IPS-18a (cell line): ENCODE measurements at regions not wholly inside any gene's neighbourhood (a gene's known extent, or its start where the extent isn't known, plus 50 kb on each side); places are given as distances from the start of the nearest gene placed in this dataset.

Experiments used
- H3K27ac ChIP-seq: one replicate; pipeline ENCODE4 v1.5.1; 2013; ENCODE audit warnings: low read length
- H3K27me3 ChIP-seq: one replicate; pipeline ENCODE4 v1.6.1; 2013; ENCODE audit warnings: mild to moderate bottlenecking, low read length; ENCODE audit not compliant: control insufficient read depth, insufficient read depth
- H3K36me3 ChIP-seq: one replicate; pipeline ENCODE4 v1.6.1; 2013; ENCODE audit warnings: low read depth, low read length; ENCODE audit not compliant: control insufficient read depth
- H3K4me1 ChIP-seq: one replicate; pipeline ENCODE4 v1.6.1; 2013; ENCODE audit warnings: low read depth, low read length; ENCODE audit not compliant: control insufficient read depth
- H3K4me3 ChIP-seq: one replicate; pipeline ENCODE4 v1.5.1; 2013; ENCODE audit warnings: low read length
- H3K9ac ChIP-seq: one replicate; pipeline ENCODE4 v1.6.1; 2013; ENCODE audit warnings: mild to moderate bottlenecking, low read length, moderate library complexity
- H3K9me3 ChIP-seq: one replicate; pipeline ENCODE4 v1.6.1; 2013; ENCODE audit warnings: low read depth, low read length; ENCODE audit not compliant: control insufficient read depth

GRCh38 chr6:95958686-95959085, 57.1 kb upstream of the FUT9 start:
- no peaks in the 10 kb centered on the region for H3K9me3 ChIP-seq
- H3K27me3 ChIP-seq, result no peaks in the 10 kb centered on the region
- H3K9ac ChIP-seq, result no peak overlapping the region
- no peak overlapping the region for H3K4me3 ChIP-seq
- H3K4me1 ChIP-seq, result no peaks in the 10 kb centered on the region
- H3K27ac ChIP-seq, result no peak overlapping the region
- H3K36me3 ChIP-seq, result no peaks in the 10 kb centered on the region

- Histone ChIP-seq H3K4me1 (no peaks in the 10 kb centered on the region), H3K36me3 (no peaks in the 10 kb centered on the region), H3K4me3 (no peak overlapping the region), H3K27me3 (no peaks in the 10 kb centered on the region), H3K27ac (no peak overlapping the region), H3K9ac (no peak overlapping the region), H3K9me3 (no peaks in the 10 kb centered on the region)
Observed at GRCh38 chr6:95959261-95959660, 56.5 kb upstream of the FUT9 start.
